Nucleus accumbens (tissue), 56 donors: ENCODE measurements at regions not wholly inside any gene's neighbourhood (a gene's known extent, or its start where the extent isn't known, plus 50 kb on each side); places are given as distances from the start of the nearest gene placed in this dataset.
"Not testable (repeated sequence)": the region's sequence is repeated elsewhere in the genome, so short reads cannot be mapped to it uniquely, and the experiment has no call there.

Experiments used
- DNase-seq, 56 donors: peaks; one replicate each; lab custom pipeline; 2025; lab: John Stamatoyannopoulos, UW

GRCh38 chr10:5576780-5577624 is 52.2 kb downstream of the CALML3 start:
- DNase-seq, result no peak

DNA sequence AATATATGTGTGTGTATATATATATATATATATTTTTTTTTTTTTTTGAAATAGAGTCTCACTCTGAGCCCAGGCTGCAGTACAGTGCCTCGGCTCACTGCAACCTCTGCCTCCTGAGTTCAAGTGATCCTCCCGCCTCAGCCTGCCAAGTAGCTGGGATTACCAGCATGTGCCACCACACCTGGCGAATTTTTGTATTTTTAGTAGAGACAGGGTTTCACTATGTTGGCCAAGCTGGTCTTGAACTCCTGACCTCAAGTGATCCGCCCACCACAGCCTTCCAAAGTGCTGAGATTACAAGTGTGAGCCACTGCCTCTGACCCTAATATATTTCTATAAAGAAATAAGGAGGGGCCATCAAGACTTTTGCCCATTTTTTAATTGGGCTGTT is 55.3 kb downstream of the CALML3 start:
- DNase-seq, result not testable (repeated sequence)

DNA sequence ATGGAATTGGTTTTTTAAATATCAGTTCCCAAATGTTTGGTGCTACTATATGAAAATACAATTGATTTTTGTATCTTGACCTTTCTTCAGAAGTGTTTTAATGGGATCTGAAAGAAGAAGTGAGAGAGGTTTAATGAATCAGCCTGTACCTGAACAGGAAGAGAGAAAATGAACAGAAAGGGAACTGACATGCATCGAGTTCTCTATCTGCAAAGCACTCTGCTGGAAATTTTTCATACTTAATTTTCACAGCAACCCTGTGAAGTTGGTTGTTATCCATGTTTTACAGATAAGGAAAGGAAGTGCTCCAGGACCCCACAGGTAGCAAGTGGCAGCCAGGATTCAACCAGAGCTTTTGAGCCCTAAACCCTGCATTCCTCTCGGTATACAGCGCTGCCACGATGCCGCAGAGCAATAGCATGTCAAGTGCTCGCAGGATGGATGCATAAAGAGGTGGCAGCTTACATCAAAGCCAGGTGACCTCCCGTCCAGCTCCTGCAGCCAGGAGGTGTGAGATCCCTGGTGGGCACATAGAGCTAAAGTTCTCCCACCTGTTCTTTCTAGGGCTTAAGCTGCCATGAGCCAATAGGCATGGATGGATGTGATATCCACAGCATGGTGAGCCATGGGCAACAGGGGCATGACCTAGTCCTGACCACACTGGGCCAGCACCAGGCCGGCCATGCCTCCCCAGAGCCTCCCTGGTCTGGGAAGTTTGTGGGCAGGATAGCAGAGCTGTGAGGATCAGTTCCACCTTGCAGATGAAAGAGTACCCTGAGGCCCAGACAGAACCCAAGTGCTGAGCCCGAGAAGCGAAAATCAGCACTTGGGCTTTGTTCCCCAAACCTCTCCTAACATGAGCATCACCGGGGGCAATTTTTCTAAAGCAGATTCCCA is 57.2 kb downstream of the CALML3 start:
- DNase-seq, result no peak

GRCh38 chr10:5582736-5583135 is 58.0 kb downstream of the CALML3 start:
- DNase-seq, result no peak

GRCh38 chr10:5583525-5584175 is 58.9 kb downstream of the CALML3 start:
- peak in 5 of 56 donors; percentile 8 to 22 (median 17) for DNase-seq

DNA sequence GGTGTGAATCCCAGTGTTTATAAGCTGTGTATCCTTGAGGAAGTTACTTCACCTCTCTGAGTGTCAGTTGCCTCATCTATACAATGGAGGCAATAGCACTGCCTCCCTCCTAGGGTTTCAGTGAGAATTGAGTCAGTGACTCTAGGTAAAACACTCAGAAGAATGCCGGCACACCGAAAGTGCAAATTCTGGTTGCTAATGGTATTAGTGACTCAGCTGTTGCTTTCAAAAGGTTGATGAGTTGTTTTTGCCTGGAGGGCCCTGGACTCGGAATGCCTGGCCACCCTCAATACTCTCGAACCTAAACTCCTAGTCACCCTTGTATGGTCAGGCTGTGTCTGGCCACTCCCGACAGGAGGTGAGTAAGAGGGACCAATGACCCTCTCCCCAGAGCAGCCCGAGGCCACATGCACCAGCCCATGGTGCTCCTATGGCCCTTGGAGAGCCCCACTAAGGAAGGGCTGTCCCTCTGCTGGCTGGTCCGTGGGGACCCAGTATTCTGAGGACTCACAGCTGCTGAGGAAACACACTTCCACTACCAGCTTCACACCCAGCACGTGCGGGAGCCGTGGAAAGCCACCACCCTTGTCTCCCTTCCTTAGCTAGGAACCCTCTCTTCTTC is 60.2 kb downstream of the CALML3 start:
- DNase-seq, result no peak

- no peak for DNase-seq
Measured at GRCh38 chr10:5585517-5586206, 60.9 kb downstream of the CALML3 start.

DNA sequence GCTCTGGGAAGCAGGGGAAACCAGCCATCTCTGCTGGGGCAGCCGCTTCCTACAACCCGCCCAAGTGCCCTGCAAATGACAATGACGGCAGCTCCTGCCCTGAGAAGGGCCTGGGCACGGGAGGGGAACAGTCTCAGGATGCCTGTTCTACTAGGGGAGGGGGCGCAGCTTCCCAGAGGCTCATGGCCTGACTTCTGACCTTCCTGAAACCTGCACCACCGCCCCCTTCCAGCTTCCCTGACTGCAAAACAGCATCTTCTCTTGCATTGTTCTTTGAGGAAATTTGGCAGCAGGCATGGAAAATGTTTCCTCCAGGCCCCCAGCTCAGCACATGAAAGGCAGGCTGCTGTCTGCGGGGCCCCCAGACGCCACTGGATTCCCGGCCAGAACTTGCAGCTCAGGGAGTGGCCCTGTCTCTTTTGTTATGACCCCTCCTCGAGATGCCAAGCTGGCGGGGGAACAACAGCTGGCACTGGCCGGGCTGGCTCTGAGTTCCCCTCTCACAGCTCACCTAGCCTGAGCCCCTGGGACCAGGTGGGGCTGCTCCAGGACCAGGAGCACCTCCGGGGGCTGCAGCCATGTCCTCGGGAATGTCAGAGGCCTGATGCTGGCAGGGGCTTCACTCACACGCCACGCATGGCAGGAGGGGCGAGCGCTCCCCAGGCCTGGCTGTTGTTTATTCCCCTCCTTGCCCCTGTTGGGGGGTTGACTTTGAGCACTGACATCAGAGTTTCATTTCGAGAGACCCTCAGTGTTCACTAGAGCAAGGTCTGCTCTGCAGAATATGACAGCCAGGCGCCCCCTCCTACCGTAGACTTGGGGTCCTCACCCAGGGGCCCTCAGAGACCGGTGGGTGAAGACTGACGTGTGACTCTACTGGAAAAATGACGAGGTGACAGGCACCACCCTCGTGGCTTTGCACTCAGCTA is 62.7 kb downstream of the CALML3 start:
- DNase-seq, result no peak

- DNase-seq, result no peak
Measured at GRCh38 chr10:5588080-5588453, 63.3 kb downstream of the CALML3 start.

GRCh38 chr10:5588603-5589002 is 63.8 kb downstream of the CALML3 start:
- no peak for DNase-seq
